GM12878 (cell line): ENCODE measurements at regions not wholly inside any gene's neighbourhood (a gene's known extent, or its start where the extent isn't known, plus 50 kb on each side); places are given as distances from the start of the nearest gene placed in this dataset.

Source experiments
- CEBPZ ChIP-seq: fragments of 150-350 bp; IDR thresholded peaks from 2 replicates; pipeline ENCODE4 v1.6.1; 2016; ENCODE audit warnings: low read depth, low read length
- CREB1 ChIP-seq: IDR thresholded peaks from 2 replicates; pipeline ENCODE4 v1.6.1; 2012; ENCODE audit warnings: low read depth, mild to moderate bottlenecking, inconsistent platforms
- CTCF ChIP-seq, 3 experiments: IDR thresholded peaks in 2 of 3; conservative IDR thresholded peaks in 1 of 3; 2 replicates each; pipeline ENCODE4 v1.5.1; 2011; ENCODE audit warnings: low read depth in 3 of 3, low read length in 3 of 3, mild to moderate bottlenecking in 3 of 3, control low read depth in 2 of 3, moderate library complexity in 2 of 3, inconsistent platforms in 1 of 3, mixed read lengths in 1 of 3; ENCODE audit not compliant: control insufficient read depth in 2 of 3, insufficient read depth in 1 of 3; ENCODE audit errors: extremely low read depth in 1 of 3
- E2F4 ChIP-seq: IDR thresholded peaks from 2 replicates; pipeline ENCODE4 v1.6.1; 2012; ENCODE audit warnings: low read depth, low read length, improper control_type of control experiment
- EP300 ChIP-seq, 2 experiments: fragments of 150-350 bp in 1 of 2; IDR thresholded peaks; 2 replicates each; pipeline ENCODE4 v1.6.1; 2011 to 2012; ENCODE audit warnings: low read depth in 2 of 2, low read length in 2 of 2, borderline replicate concordance in 1 of 2, improper control_type of control experiment in 1 of 2, inconsistent platforms in 1 of 2; ENCODE audit not compliant: control insufficient read depth in 1 of 2
- JUNB ChIP-seq: IDR thresholded peaks from 2 replicates; pipeline ENCODE4 v1.6.1; 2016; ENCODE audit warnings: antibody characterized with exemption, mild to moderate bottlenecking
- POU2F2 ChIP-seq: IDR thresholded peaks from 3 replicates; pipeline ENCODE4 v1.6.1; 2011; ENCODE audit warnings: low read depth, mild to moderate bottlenecking, low read length, borderline replicate concordance
- SIN3A ChIP-seq: IDR thresholded peaks from 2 replicates; pipeline ENCODE4 v1.6.1; 2012; ENCODE audit warnings: low read depth, low read length, improper control_type of control experiment
- SIX5 ChIP-seq: IDR thresholded peaks from 2 replicates; pipeline ENCODE4 v1.6.1; 2011; ENCODE audit warnings: mild to moderate bottlenecking, low read depth, low read length, moderate library complexity; ENCODE audit not compliant: severe bottlenecking
- SRF ChIP-seq, 2 experiments: IDR thresholded peaks; 2 replicates each; pipeline ENCODE4 v1.6.1; 2011; ENCODE audit warnings: low read depth in 2 of 2, low read length in 2 of 2, mild to moderate bottlenecking in 1 of 2, moderate library complexity in 1 of 2
- USF2 ChIP-seq: IDR thresholded peaks from 2 replicates; pipeline ENCODE4 v1.6.1; 2011; ENCODE audit warnings: low read depth, low read length, improper control_type of control experiment, borderline replicate concordance
- ZBED1 ChIP-seq: IDR thresholded peaks from 2 replicates; pipeline ENCODE4 v1.6.1; 2016; ENCODE audit warnings: borderline replicate concordance

- TF ChIP-seq SIN3A (no peak), E2F4 (no peak), CEBPZ (no peak), POU2F2 (no peak), USF2 (no peak), ZBED1 (no peak), SIX5 (no peak), CTCF (IDR thresholded peaks at IDR 0.05 in 2 of 3, conservative IDR thresholded peaks at IDR 0.05 in 1 of 3; ENCODE audit: control insufficient read depth in 2 of 3, extremely low read depth in 1 of 3, insufficient read depth in 1 of 3, low read depth in 3 of 3, low read length in 3 of 3) (no peak), CREB1 (no peak), SRF (IDR thresholded peaks at IDR 0.05; ENCODE audit: low read depth in 2 of 2, low read length in 2 of 2) (no peak), EP300 (IDR thresholded peaks at IDR 0.05; ENCODE audit: borderline replicate concordance in 1 of 2, control insufficient read depth in 1 of 2, low read depth in 2 of 2, low read length in 2 of 2) (no peak), JUNB (no peak)
These were observed 326.9 kb upstream of the DNAJC19 start for GRCh38 chr3:181316482-181316881.
